ENCODE measurements at regions not wholly inside any gene's neighbourhood (a gene's known extent, or its start where the extent isn't known, plus 50 kb on each side); places are given as distances from the start of the nearest gene placed in this dataset.
"Not testable (repeated sequence)": the region's sequence is repeated elsewhere in the genome, so short reads cannot be mapped to it uniquely, and the experiment has no call there.

GRCh38 chr4:165548702-165549101 lies 169.9 kb downstream of the CPE start:
- FAIRE-seq: no peak

GRCh38 chr4:165553221-165553810 lies 174.5 kb downstream of the CPE start:
- FAIRE-seq: no peak

GRCh38 chr4:165555302-165555701 lies 176.5 kb downstream of the CPE start:
- no peak for FAIRE-seq

- no peak for FAIRE-seq
These were observed 177.6 kb downstream of the CPE start for GRCh38 chr4:165556383-165556782.

- no peak for FAIRE-seq
These were observed 182.1 kb downstream of the CPE start for GRCh38 chr4:165560941-165561340.

- FAIRE-seq: no peak
These were observed 185.0 kb downstream of the CPE start for GRCh38 chr4:165563851-165564250.

- no peak for FAIRE-seq
These were observed 190.2 kb downstream of the CPE start for GRCh38 chr4:165569031-165569430.

GRCh38 chr4:165571476-165571875 lies 192.7 kb downstream of the CPE start:
- not testable (repeated sequence) for FAIRE-seq

- FAIRE-seq: no peak
These were observed 201.6 kb downstream of the CPE start for GRCh38 chr4:165580351-165580905.

GRCh38 chr4:165583341-165583740 lies 204.5 kb downstream of the CPE start:
- no peak for FAIRE-seq

GRCh38 chr4:165584916-165585315 lies 206.1 kb downstream of the CPE start:
- no peak for FAIRE-seq

- no peak for FAIRE-seq
These were observed 209.9 kb downstream of the CPE start for GRCh38 chr4:165588534-165589315.

- no peak for FAIRE-seq
These were observed 213.6 kb downstream of the CPE start for GRCh38 chr4:165592386-165592785.

- FAIRE-seq: no peak
These were observed 219.0 kb downstream of the CPE start for GRCh38 chr4:165597581-165598480.

- no peak for FAIRE-seq
These were observed 222.3 kb downstream of the CPE start for GRCh38 chr4:165600959-165601683.

GRCh38 chr4:165602621-165603020 lies 223.8 kb downstream of the CPE start:
- FAIRE-seq: no peak

- no peak for FAIRE-seq
These were observed 225.4 kb downstream of the CPE start for GRCh38 chr4:165604181-165604580.

GRCh38 chr4:165605811-165606210 lies 227.0 kb downstream of the CPE start:
- FAIRE-seq: no peak

- no peak for FAIRE-seq
These were observed 227.8 kb downstream of the CPE start for GRCh38 chr4:165606465-165607205.

- FAIRE-seq: no peak
These were observed 230.8 kb downstream of the CPE start for GRCh38 chr4:165609653-165610052.

- FAIRE-seq: no peak
These were observed 232.1 kb downstream of the CPE start for GRCh38 chr4:165610679-165611437.

All from A204.1 (cell line).